Suprapubic skin (tissue), 4 donors: ENCODE measurements at regions not wholly inside any gene's neighbourhood (a gene's known extent, or its start where the extent isn't known, plus 50 kb on each side); places are given as distances from the start of the nearest gene placed in this dataset.

ENCODE experiments used
- DNase-seq, 2 donors: peaks; one replicate each; pipeline ENCODE4 v3.0.0-alpha.2; 2019; ENCODE audit warnings: low spot score in 2 of 2
- H3K27ac ChIP-seq: fragments of 200-600 bp; sonication (generic); one replicate; pipeline ENCODE4 v1.5.1; 2019
- H3K27me3 ChIP-seq: fragments of 200-600 bp; sonication (generic); one replicate; pipeline ENCODE4 v1.5.1; 2019
- H3K36me3 ChIP-seq: fragments of 200-600 bp; sonication (generic); one replicate; pipeline ENCODE4 v1.5.1; 2019
- H3K4me1 ChIP-seq: fragments of 200-600 bp; sonication (generic); one replicate; pipeline ENCODE4 v1.5.1; 2019
- H3K4me3 ChIP-seq: fragments of 200-600 bp; sonication (generic); one replicate; pipeline ENCODE4 v1.5.1; 2019; ENCODE audit warnings: mild to moderate bottlenecking
- H3K9me3 ChIP-seq: fragments of 200-600 bp; sonication (generic); one replicate; pipeline ENCODE4 v1.5.1; 2019
- CTCF ChIP-seq, 2 donors: fragments of 200-600 bp in 1 of 2; fragments of 450-650 bp in 1 of 2; sonication (generic) in 1 of 2; IDR thresholded peaks; one replicate each; pipeline ENCODE4 v1.5.1; 2016 to 2019; ENCODE audit warnings: antibody characterized with exemption in 2 of 2, mild to moderate bottlenecking in 1 of 2, moderate library complexity in 1 of 2
- EP300 ChIP-seq: sonication (generic); formaldehyde crosslinking; IDR thresholded peaks from one replicate; pipeline ENCODE4 v1.6.1; 2017; ENCODE audit warnings: antibody characterized with exemption
- POLR2A ChIP-seq, 2 donors: fragments of 450-650 bp; IDR thresholded peaks; one replicate each; pipeline ENCODE4 v1.6.1; 2017; ENCODE audit warnings: antibody characterized with exemption in 2 of 2, mild to moderate bottlenecking in 2 of 2, moderate library complexity in 2 of 2
- POLR2AphosphoS5 ChIP-seq, 3 donors: sonication (generic); formaldehyde crosslinking; IDR thresholded peaks; one replicate each; pipeline ENCODE4 v1.6.1; 2017; ENCODE audit warnings: antibody characterized with exemption in 3 of 3
- WGBS: methylation state at CpG from one replicate; pipeline ENCODE4 v1.1.5; 2018; 5-methylcytosine and 5-hydroxymethylcytosine counted together

DNA sequence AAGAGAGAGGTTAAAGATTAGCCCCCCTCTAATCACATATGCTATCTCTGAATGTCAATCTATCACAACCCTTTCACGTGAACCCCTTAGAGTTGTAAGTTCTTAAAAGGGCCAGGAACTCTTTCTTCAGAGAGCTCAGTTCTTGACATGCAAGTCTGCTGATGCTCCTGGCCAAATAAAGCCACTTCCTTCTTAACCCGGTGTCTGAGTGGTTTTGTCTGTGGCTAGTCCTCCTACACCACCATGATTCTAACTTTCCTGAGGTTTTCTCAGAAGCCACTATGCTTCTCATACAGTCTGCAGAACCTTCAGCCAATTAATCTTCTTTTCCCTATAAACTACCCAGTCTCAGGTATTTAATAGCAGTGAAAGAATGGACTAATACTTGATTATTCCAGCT lies 231.1 kb upstream of the CNTN6 start:
- DNase-seq = no peak
- Histone ChIP-seq H3K4me3 (no peak overlapping the region), H3K4me1 (no peaks in the 10 kb centered on the region), H3K36me3 (no peaks in the 10 kb centered on the region), H3K27ac (no peak overlapping the region), H3K27me3 (no peaks in the 10 kb centered on the region), H3K9me3 (no peaks in the 10 kb centered on the region)
- 83% methylated on average over 2 of the region's 2 CpGs for WGBS
- TF ChIP-seq POLR2AphosphoS5 (IDR thresholded peaks at IDR 0.05) (no peak), POLR2A (IDR thresholded peaks at IDR 0.05) (no peak), EP300 (no peak), CTCF (IDR thresholded peaks at IDR 0.05) (no peak)

- Histone ChIP-seq H3K36me3 (no peaks in the 10 kb centered on the region), H3K4me3 (no peak overlapping the region), H3K27me3 (no peaks in the 10 kb centered on the region), H3K27ac (no peak overlapping the region), H3K9me3 (no peaks in the 10 kb centered on the region), H3K4me1 (no peaks in the 10 kb centered on the region)
- 19% methylated on average over 1 of the region's 1 CpG for WGBS
- TF ChIP-seq POLR2A (IDR thresholded peaks at IDR 0.05) = no peak
- no peak for TF ChIP-seq POLR2AphosphoS5 (IDR thresholded peaks at IDR 0.05)
- TF ChIP-seq EP300 = no peak
- no peak for TF ChIP-seq CTCF (IDR thresholded peaks at IDR 0.05)
- no peak for DNase-seq
Measured at GRCh38 chr3:869269-869668, 223.6 kb upstream of the CNTN6 start.

GRCh38 chr3:869734-870133 lies 223.1 kb upstream of the CNTN6 start:
- Histone ChIP-seq H3K4me1 (no peaks in the 10 kb centered on the region), H3K36me3 (no peaks in the 10 kb centered on the region), H3K27ac (no peak overlapping the region), H3K4me3 (no peak overlapping the region), H3K9me3 (no peaks in the 10 kb centered on the region), H3K27me3 (no peaks in the 10 kb centered on the region)
- TF ChIP-seq EP300 (no peak), POLR2AphosphoS5 (IDR thresholded peaks at IDR 0.05) (no peak), CTCF (IDR thresholded peaks at IDR 0.05) (no peak), POLR2A (IDR thresholded peaks at IDR 0.05) (no peak)
- DNase-seq = no peak
- WGBS = 34% methylated on average over 2 of the region's 2 CpGs

GRCh38 chr3:871651-872050 lies 221.2 kb upstream of the CNTN6 start:
- DNase-seq = no peak
- no peak overlapping the region for H3K4me3 ChIP-seq
- 84% methylated on average over 1 of the region's 1 CpG for WGBS
- no peak overlapping the region for H3K27ac ChIP-seq
- no peaks in the 10 kb centered on the region for H3K36me3 ChIP-seq
- H3K27me3 ChIP-seq = no peaks in the 10 kb centered on the region
- no peak for TF ChIP-seq POLR2AphosphoS5 (IDR thresholded peaks at IDR 0.05)
- no peak for TF ChIP-seq CTCF (IDR thresholded peaks at IDR 0.05)
- TF ChIP-seq EP300 = no peak
- TF ChIP-seq POLR2A (IDR thresholded peaks at IDR 0.05) = no peak
- H3K4me1 ChIP-seq = no peaks in the 10 kb centered on the region
- no peaks in the 10 kb centered on the region for H3K9me3 ChIP-seq

- H3K4me1 ChIP-seq = no peaks in the 10 kb centered on the region
- H3K9me3 ChIP-seq = no peaks in the 10 kb centered on the region
- TF ChIP-seq CTCF (IDR thresholded peaks at IDR 0.05) (no peak), EP300 (no peak), POLR2AphosphoS5 (IDR thresholded peaks at IDR 0.05) (no peak), POLR2A (IDR thresholded peaks at IDR 0.05) (no peak)
- DNase-seq = no peak
- no peaks in the 10 kb centered on the region for H3K27me3 ChIP-seq
- H3K27ac ChIP-seq = no peak overlapping the region
- H3K36me3 ChIP-seq = no peaks in the 10 kb centered on the region
- 74% methylated on average over 1 of the region's 1 CpG for WGBS
- H3K4me3 ChIP-seq = no peak overlapping the region
Measured at GRCh38 chr3:877001-877400, 215.8 kb upstream of the CNTN6 start.
